ENCODE measurements at regions not wholly inside any gene's neighbourhood (a gene's known extent, or its start where the extent isn't known, plus 50 kb on each side); places are given as distances from the start of the nearest gene placed in this dataset.

- ATAC-seq (ENCODE audit: low FRiP score in 2 of 2), result no peak
- no peaks in the 10 kb centered on the region for H3K9me3 ChIP-seq
- 76 to 78% methylated on average over 3 of the region's 3 CpGs for WGBS, 2 donors
- no peak overlapping the region for H3K4me3 ChIP-seq
- H3K27ac ChIP-seq, result no peak overlapping the region
- no peaks in the 10 kb centered on the region for H3K36me3 ChIP-seq
- H3K27me3 ChIP-seq, result no peaks in the 10 kb centered on the region
- no peaks in the 10 kb centered on the region for H3K4me1 ChIP-seq
- no peak for DNase-seq
- no peak for TF ChIP-seq CTCF (IDR thresholded peaks at IDR 0.05)
- TF ChIP-seq EP300 (IDR thresholded peaks at IDR 0.05), result no peak
- no peak for TF ChIP-seq POLR2AphosphoS5 (IDR thresholded peaks at IDR 0.05)
- TF ChIP-seq POLR2A (IDR thresholded peaks at IDR 0.05), result no peak
These were observed 604.8 kb upstream of the RORB start for GRCh38 chr9:73892335-73892734.

GRCh38 chr9:73893230-73893629, 603.9 kb upstream of the RORB start:
- Histone ChIP-seq H3K27ac (no peak overlapping the region), H3K36me3 (no peaks in the 10 kb centered on the region), H3K27me3 (no peaks in the 10 kb centered on the region), H3K4me1 (no peaks in the 10 kb centered on the region), H3K4me3 (no peak overlapping the region), H3K9me3 (no peaks in the 10 kb centered on the region)
- TF ChIP-seq POLR2AphosphoS5 (IDR thresholded peaks at IDR 0.05) (no peak), EP300 (IDR thresholded peaks at IDR 0.05) (no peak), POLR2A (IDR thresholded peaks at IDR 0.05) (no peak), CTCF (IDR thresholded peaks at IDR 0.05) (no peak)
- no peak for DNase-seq
- no peak for ATAC-seq (ENCODE audit: low FRiP score in 2 of 2)

- Histone ChIP-seq H3K9me3 (no peaks in the 10 kb centered on the region), H3K27me3 (no peaks in the 10 kb centered on the region), H3K36me3 (no peaks in the 10 kb centered on the region), H3K4me3 (no peak overlapping the region), H3K27ac (no peak overlapping the region), H3K4me1 (no peaks in the 10 kb centered on the region)
- 89 to 92% methylated on average over 2 of the region's 2 CpGs for WGBS, 2 donors
- ATAC-seq (ENCODE audit: low FRiP score in 2 of 2) (no peak), DNase-seq (no peak)
- no peak for TF ChIP-seq POLR2AphosphoS5 (IDR thresholded peaks at IDR 0.05)
- no peak for TF ChIP-seq EP300 (IDR thresholded peaks at IDR 0.05)
- TF ChIP-seq CTCF (IDR thresholded peaks at IDR 0.05), result no peak
- TF ChIP-seq POLR2A (IDR thresholded peaks at IDR 0.05), result no peak
These were observed 601.1 kb upstream of the RORB start for GRCh38 chr9:73896061-73896460.

GRCh38 chr9:73906671-73907070, 590.5 kb upstream of the RORB start:
- no peak for DNase-seq
- no peak overlapping the region for H3K27ac ChIP-seq
- no peaks in the 10 kb centered on the region for H3K27me3 ChIP-seq
- H3K9me3 ChIP-seq, result no peaks in the 10 kb centered on the region
- H3K4me3 ChIP-seq, result no peak overlapping the region
- H3K4me1 ChIP-seq, result no peaks in the 10 kb centered on the region
- ATAC-seq (ENCODE audit: low FRiP score in 2 of 2), result no peak
- H3K36me3 ChIP-seq, result no peaks in the 10 kb centered on the region
- TF ChIP-seq POLR2A (IDR thresholded peaks at IDR 0.05), result no peak
- TF ChIP-seq POLR2AphosphoS5 (IDR thresholded peaks at IDR 0.05), result no peak
- TF ChIP-seq EP300 (IDR thresholded peaks at IDR 0.05), result no peak
- TF ChIP-seq CTCF (IDR thresholded peaks at IDR 0.05), result no peak
- 38 to 45% methylated on average over 1 of the region's 1 CpG for WGBS, 2 donors

GRCh38 chr9:73911804-73912203, 585.3 kb upstream of the RORB start:
- Histone ChIP-seq H3K9me3 (no peaks in the 10 kb centered on the region), H3K27me3 (no peaks in the 10 kb centered on the region), H3K4me1 (no peaks in the 10 kb centered on the region), H3K36me3 (no peaks in the 10 kb centered on the region), H3K27ac (no peak overlapping the region), H3K4me3 (no peak overlapping the region)
- WGBS, 2 donors, result 85 to 90% methylated on average over 3 of the region's 3 CpGs
- DNase-seq (no peak), ATAC-seq (ENCODE audit: low FRiP score in 2 of 2) (no peak)
- TF ChIP-seq POLR2AphosphoS5 (IDR thresholded peaks at IDR 0.05), result no peak
- TF ChIP-seq POLR2A (IDR thresholded peaks at IDR 0.05), result no peak
- TF ChIP-seq EP300 (IDR thresholded peaks at IDR 0.05), result no peak
- TF ChIP-seq CTCF (IDR thresholded peaks at IDR 0.05), result no peak

Measured in upper lobe of left lung (tissue), 6 donors.